PC-9 (cell line): ENCODE measurements at regions not wholly inside any gene's neighbourhood (a gene's known extent, or its start where the extent isn't known, plus 50 kb on each side); places are given as distances from the start of the nearest gene placed in this dataset.

Experiments
- EZH2 ChIP-seq: fragments of 200-600 bp; sonication (generic); IDR thresholded peaks from 2 replicates; pipeline ENCODE4 v1.8.0; 2017; ENCODE audit warnings: antibody characterized with exemption, low read depth
- TF ChIP-seq, protein P1 (sequence below): fragments of 200-600 bp; sonication (generic); conservative IDR thresholded peaks from 2 replicates; pipeline ENCODE4 v1.6.1; 2017; ENCODE audit warnings: mixed run types, antibody characterized with exemption, mild to moderate bottlenecking, moderate library complexity

- TF ChIP-seq, protein P1, sequence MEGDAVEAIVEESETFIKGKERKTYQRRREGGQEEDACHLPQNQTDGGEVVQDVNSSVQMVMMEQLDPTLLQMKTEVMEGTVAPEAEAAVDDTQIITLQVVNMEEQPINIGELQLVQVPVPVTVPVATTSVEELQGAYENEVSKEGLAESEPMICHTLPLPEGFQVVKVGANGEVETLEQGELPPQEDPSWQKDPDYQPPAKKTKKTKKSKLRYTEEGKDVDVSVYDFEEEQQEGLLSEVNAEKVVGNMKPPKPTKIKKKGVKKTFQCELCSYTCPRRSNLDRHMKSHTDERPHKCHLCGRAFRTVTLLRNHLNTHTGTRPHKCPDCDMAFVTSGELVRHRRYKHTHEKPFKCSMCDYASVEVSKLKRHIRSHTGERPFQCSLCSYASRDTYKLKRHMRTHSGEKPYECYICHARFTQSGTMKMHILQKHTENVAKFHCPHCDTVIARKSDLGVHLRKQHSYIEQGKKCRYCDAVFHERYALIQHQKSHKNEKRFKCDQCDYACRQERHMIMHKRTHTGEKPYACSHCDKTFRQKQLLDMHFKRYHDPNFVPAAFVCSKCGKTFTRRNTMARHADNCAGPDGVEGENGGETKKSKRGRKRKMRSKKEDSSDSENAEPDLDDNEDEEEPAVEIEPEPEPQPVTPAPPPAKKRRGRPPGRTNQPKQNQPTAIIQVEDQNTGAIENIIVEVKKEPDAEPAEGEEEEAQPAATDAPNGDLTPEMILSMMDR, result no peak
- TF ChIP-seq EZH2, result no peak
Measured at GRCh38 chr15:31195871-31196270, 94.3 kb upstream of the TRPM1 start.
